Liver (tissue), 8 donors: ENCODE measurements at regions not wholly inside any gene's neighbourhood (a gene's known extent, or its start where the extent isn't known, plus 50 kb on each side); places are given as distances from the start of the nearest gene placed in this dataset.
"Not testable (repeated sequence)": the region's sequence is repeated elsewhere in the genome, so short reads cannot be mapped to it uniquely, and the experiment has no call there.

Experiments
- DNase-seq: peaks from one replicate; pipeline ENCODE4 v3.0.0-alpha.2; 2017; ENCODE audit warnings: low spot score
- H3K27ac ChIP-seq, 2 donors: one replicate each; pipeline ENCODE4 v1.7.0; 2013; ENCODE audit warnings: inconsistent platforms in 2 of 2, low read length in 2 of 2, control low read depth in 1 of 2, low read depth in 1 of 2, mild to moderate bottlenecking in 1 of 2
- H3K27me3 ChIP-seq, 4 donors: one replicate each; pipeline versions ENCODE4 v1.6.1 to v1.7.0; 2013; ENCODE audit warnings: low read length in 3 of 4, inconsistent platforms in 1 of 4, mild to moderate bottlenecking in 1 of 4, moderate library complexity in 1 of 4; ENCODE audit not compliant: control insufficient read depth in 4 of 4, insufficient read depth in 4 of 4
- H3K36me3 ChIP-seq, 4 donors: one replicate each; pipeline versions ENCODE4 v1.6.1 to v1.7.0; 2013; ENCODE audit warnings: low read length in 3 of 4, mild to moderate bottlenecking in 3 of 4, low read depth in 1 of 4, moderate library complexity in 1 of 4; ENCODE audit not compliant: control insufficient read depth in 4 of 4, insufficient read depth in 3 of 4
- H3K4me1 ChIP-seq, 4 donors: one replicate each; pipeline versions ENCODE4 v1.6.1 to v1.7.0; 2013; ENCODE audit warnings: low read length in 3 of 4, mild to moderate bottlenecking in 3 of 4, moderate library complexity in 1 of 4; ENCODE audit not compliant: control insufficient read depth in 4 of 4, insufficient read depth in 4 of 4
- H3K4me3 ChIP-seq, 3 donors: one replicate each; pipeline versions ENCODE4 v1.6.1 to v1.7.0; 2013; ENCODE audit warnings: low read length in 3 of 3, control low read depth in 1 of 3, low read depth in 1 of 3, mild to moderate bottlenecking in 1 of 3
- H3K9ac ChIP-seq, 2 donors: one replicate each; pipeline ENCODE4 v1.7.0; 2013; ENCODE audit warnings: low read length in 2 of 2, mild to moderate bottlenecking in 2 of 2, moderate library complexity in 2 of 2, control low read depth in 1 of 2, low read depth in 1 of 2
- H3K9me3 ChIP-seq, 4 donors: one replicate each; pipeline versions ENCODE4 v1.6.1 to v1.7.0; 2013; ENCODE audit warnings: low read length in 3 of 4; ENCODE audit not compliant: control insufficient read depth in 4 of 4
- EGR1 ChIP-seq, 2 donors: IDR thresholded peaks; 2 replicates each; pipeline ENCODE4 v1.6.1; 2016 to 2018; ENCODE audit warnings: antibody characterized with exemption in 2 of 2, low read depth in 2 of 2
- FOXA1 ChIP-seq: IDR thresholded peaks from 2 replicates; pipeline ENCODE4 v1.6.1; 2016; ENCODE audit warnings: antibody characterized with exemption
- FOXA2 ChIP-seq: IDR thresholded peaks from 2 replicates; pipeline ENCODE4 v1.6.1; 2016; ENCODE audit warnings: antibody characterized with exemption
- HNF4A ChIP-seq, 2 donors: conservative IDR thresholded peaks; 2 replicates each; pipeline ENCODE4 v1.6.1; 2016; ENCODE audit warnings: antibody characterized with exemption in 2 of 2, mild to moderate bottlenecking in 2 of 2
- HNF4G ChIP-seq: IDR thresholded peaks from 2 replicates; pipeline ENCODE4 v1.6.1; 2016; ENCODE audit warnings: antibody characterized with exemption
- NR2F2 ChIP-seq: IDR thresholded peaks from 2 replicates; pipeline ENCODE4 v1.6.1; 2016; ENCODE audit warnings: antibody characterized with exemption
- RAD21 ChIP-seq, 2 donors: IDR thresholded peaks; 2 replicates each; pipeline ENCODE4 v1.6.1; 2016; ENCODE audit warnings: antibody characterized with exemption in 2 of 2, mild to moderate bottlenecking in 2 of 2
- RXRA ChIP-seq, 2 donors: IDR thresholded peaks; 2 replicates each; pipeline ENCODE4 v1.6.1; 2017 to 2018; ENCODE audit warnings: antibody characterized with exemption in 2 of 2, mild to moderate bottlenecking in 1 of 2
- SP1 ChIP-seq: IDR thresholded peaks from 2 replicates; pipeline ENCODE4 v1.6.1; 2018; ENCODE audit warnings: antibody characterized with exemption, mild to moderate bottlenecking
- TAF1 ChIP-seq: conservative IDR thresholded peaks from 2 replicates; pipeline ENCODE4 v1.6.1; 2016; ENCODE audit warnings: antibody characterized with exemption, mild to moderate bottlenecking
- YY1 ChIP-seq: IDR thresholded peaks from 2 replicates; pipeline ENCODE4 v1.6.1; 2016; ENCODE audit warnings: antibody characterized with exemption, mild to moderate bottlenecking
- WGBS: extraction: QIAGEN DNeasy Blood & Tissue Kit; methylation state at CpG from one replicate; pipeline ENCODE4 v1.1.7; 2013; 5-methylcytosine and 5-hydroxymethylcytosine counted together
- TF ChIP-seq, protein P1 (sequence below): IDR thresholded peaks from 2 replicates; pipeline ENCODE4 v1.6.1; 2016; ENCODE audit warnings: antibody characterized with exemption
- TF ChIP-seq, protein P2 (sequence below): fragments of 150-350 bp; IDR thresholded peaks from 2 replicates; pipeline ENCODE4 v1.5.1; 2017; ENCODE audit warnings: improper control_type of control experiment, low read depth, low read length; ENCODE audit not compliant: missing input control
- TF ChIP-seq, protein P3 (sequence below): IDR thresholded peaks from 2 replicates; pipeline ENCODE4 v1.6.1; 2016; ENCODE audit warnings: antibody characterized with exemption
- TF ChIP-seq, protein P4 (sequence below): IDR thresholded peaks from 2 replicates; pipeline ENCODE4 v1.6.1; 2016; ENCODE audit warnings: antibody characterized with exemption, mild to moderate bottlenecking
- donor health status: healthy.
- donor health status: healthy.
- donor health status: healthy.
- donor health status: healthy.
- donor health status: healthy.

DNA sequence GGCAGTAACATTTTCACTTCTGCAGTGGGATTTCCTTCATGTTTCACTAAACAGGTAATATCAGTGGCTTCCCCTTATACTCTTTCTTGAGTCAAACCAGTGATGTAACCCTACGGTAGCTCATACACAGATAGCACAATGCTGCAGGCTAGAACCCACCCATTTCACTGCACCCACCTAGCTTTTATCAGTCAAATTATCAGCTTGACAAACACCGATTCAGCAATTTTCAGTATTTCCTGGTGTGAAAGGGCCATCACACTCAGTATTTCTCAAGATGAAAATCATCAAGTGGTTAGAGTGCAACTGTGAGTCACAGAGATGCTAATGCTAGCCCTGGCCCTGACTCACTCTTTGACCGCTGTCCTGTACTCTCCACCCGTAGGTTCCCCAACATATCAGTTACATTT lies 242.3 kb upstream of the PTGER4 start:
- H3K27ac ChIP-seq, result no peak overlapping the region

DNA sequence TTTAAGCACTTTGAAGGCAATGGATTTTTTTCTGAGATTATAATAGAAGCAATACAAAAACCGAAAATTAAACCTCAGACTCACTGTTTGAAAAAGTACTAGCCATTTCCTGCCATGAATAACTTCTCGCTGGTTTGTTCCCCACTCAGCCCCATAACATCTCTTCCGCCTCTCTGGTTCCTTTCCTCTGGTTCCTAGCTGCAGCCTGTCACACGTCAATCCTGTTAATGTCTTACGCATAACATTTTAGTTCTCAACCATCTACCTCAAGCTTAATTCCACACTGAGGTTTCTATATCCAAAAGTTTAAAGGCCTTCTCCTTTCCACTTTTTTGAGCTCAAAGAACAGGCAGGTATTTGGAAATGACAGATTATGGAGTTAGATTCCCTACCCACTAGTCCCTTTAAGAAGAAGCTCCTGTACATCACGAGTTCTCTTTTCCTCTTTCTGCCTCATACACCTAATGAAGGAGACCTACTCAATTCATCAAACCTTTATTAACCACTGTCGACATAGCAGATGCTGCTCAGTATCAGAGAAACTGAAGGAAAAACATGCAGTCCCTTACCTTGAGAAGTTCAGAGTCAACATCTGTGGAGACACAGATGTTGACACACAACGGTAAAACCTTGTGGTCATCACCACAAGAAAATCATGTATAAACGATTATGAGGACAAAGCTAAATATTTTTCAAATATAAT lies 243.0 kb upstream of the PTGER4 start:
- WGBS, result 70% methylated on average over 9 of the region's 9 CpGs
- Histone ChIP-seq H3K9me3 (no peaks in the 10 kb centered on the region), H3K4me3 (no peak overlapping the region), H3K27ac (no peak overlapping the region), H3K9ac (no peak overlapping the region), H3K4me1 (no peaks in the 10 kb centered on the region), H3K27me3 (no peaks in the 10 kb centered on the region), H3K36me3 (no peaks in the 10 kb centered on the region)
- TF ChIP-seq, protein P1, sequence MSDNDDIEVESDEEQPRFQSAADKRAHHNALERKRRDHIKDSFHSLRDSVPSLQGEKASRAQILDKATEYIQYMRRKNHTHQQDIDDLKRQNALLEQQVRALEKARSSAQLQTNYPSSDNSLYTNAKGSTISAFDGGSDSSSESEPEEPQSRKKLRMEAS, result no peak
- no peak for TF ChIP-seq RAD21 (IDR thresholded peaks at IDR 0.05)
- TF ChIP-seq, protein P2, sequence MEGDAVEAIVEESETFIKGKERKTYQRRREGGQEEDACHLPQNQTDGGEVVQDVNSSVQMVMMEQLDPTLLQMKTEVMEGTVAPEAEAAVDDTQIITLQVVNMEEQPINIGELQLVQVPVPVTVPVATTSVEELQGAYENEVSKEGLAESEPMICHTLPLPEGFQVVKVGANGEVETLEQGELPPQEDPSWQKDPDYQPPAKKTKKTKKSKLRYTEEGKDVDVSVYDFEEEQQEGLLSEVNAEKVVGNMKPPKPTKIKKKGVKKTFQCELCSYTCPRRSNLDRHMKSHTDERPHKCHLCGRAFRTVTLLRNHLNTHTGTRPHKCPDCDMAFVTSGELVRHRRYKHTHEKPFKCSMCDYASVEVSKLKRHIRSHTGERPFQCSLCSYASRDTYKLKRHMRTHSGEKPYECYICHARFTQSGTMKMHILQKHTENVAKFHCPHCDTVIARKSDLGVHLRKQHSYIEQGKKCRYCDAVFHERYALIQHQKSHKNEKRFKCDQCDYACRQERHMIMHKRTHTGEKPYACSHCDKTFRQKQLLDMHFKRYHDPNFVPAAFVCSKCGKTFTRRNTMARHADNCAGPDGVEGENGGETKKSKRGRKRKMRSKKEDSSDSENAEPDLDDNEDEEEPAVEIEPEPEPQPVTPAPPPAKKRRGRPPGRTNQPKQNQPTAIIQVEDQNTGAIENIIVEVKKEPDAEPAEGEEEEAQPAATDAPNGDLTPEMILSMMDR, result no peak
- no peak for TF ChIP-seq RXRA (IDR thresholded peaks at IDR 0.05)
- TF ChIP-seq FOXA1, result no peak
- no peak for TF ChIP-seq HNF4A (conservative IDR thresholded peaks at IDR 0.05)
- TF ChIP-seq SP1, result no peak
- TF ChIP-seq TAF1, result no peak
- TF ChIP-seq, protein P3, sequence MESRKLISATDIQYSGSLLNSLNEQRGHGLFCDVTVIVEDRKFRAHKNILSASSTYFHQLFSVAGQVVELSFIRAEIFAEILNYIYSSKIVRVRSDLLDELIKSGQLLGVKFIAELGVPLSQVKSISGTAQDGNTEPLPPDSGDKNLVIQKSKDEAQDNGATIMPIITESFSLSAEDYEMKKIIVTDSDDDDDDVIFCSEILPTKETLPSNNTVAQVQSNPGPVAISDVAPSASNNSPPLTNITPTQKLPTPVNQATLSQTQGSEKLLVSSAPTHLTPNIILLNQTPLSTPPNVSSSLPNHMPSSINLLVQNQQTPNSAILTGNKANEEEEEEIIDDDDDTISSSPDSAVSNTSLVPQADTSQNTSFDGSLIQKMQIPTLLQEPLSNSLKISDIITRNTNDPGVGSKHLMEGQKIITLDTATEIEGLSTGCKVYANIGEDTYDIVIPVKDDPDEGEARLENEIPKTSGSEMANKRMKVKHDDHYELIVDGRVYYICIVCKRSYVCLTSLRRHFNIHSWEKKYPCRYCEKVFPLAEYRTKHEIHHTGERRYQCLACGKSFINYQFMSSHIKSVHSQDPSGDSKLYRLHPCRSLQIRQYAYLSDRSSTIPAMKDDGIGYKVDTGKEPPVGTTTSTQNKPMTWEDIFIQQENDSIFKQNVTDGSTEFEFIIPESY, result no peak
- TF ChIP-seq, protein P4, sequence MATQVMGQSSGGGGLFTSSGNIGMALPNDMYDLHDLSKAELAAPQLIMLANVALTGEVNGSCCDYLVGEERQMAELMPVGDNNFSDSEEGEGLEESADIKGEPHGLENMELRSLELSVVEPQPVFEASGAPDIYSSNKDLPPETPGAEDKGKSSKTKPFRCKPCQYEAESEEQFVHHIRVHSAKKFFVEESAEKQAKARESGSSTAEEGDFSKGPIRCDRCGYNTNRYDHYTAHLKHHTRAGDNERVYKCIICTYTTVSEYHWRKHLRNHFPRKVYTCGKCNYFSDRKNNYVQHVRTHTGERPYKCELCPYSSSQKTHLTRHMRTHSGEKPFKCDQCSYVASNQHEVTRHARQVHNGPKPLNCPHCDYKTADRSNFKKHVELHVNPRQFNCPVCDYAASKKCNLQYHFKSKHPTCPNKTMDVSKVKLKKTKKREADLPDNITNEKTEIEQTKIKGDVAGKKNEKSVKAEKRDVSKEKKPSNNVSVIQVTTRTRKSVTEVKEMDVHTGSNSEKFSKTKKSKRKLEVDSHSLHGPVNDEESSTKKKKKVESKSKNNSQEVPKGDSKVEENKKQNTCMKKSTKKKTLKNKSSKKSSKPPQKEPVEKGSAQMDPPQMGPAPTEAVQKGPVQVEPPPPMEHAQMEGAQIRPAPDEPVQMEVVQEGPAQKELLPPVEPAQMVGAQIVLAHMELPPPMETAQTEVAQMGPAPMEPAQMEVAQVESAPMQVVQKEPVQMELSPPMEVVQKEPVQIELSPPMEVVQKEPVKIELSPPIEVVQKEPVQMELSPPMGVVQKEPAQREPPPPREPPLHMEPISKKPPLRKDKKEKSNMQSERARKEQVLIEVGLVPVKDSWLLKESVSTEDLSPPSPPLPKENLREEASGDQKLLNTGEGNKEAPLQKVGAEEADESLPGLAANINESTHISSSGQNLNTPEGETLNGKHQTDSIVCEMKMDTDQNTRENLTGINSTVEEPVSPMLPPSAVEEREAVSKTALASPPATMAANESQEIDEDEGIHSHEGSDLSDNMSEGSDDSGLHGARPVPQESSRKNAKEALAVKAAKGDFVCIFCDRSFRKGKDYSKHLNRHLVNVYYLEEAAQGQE, result no peak
- no peak for TF ChIP-seq NR2F2
- no peak for TF ChIP-seq YY1
- no peak for TF ChIP-seq EGR1 (IDR thresholded peaks at IDR 0.05; ENCODE audit: low read depth in 2 of 2)
- no peak for TF ChIP-seq FOXA2
- TF ChIP-seq HNF4G, result no peak
- DNase-seq, result no peak

More for the DNA sequence above, 242.3 kb upstream of the PTGER4 start:
- H3K9ac ChIP-seq, result no peak overlapping the region
- no peak overlapping the region for H3K4me3 ChIP-seq
- H3K4me1 ChIP-seq, result no peaks in the 10 kb centered on the region
- TF ChIP-seq HNF4G, result no peak
- TF ChIP-seq, protein P1, result no peak
- TF ChIP-seq SP1, result no peak
- H3K27me3 ChIP-seq, result no peaks in the 10 kb centered on the region
- WGBS, result 82% methylated on average over 4 of the region's 4 CpGs
- DNase-seq, result no peak
- no peaks in the 10 kb centered on the region for H3K9me3 ChIP-seq
- no peaks in the 10 kb centered on the region for H3K36me3 ChIP-seq

DNA sequence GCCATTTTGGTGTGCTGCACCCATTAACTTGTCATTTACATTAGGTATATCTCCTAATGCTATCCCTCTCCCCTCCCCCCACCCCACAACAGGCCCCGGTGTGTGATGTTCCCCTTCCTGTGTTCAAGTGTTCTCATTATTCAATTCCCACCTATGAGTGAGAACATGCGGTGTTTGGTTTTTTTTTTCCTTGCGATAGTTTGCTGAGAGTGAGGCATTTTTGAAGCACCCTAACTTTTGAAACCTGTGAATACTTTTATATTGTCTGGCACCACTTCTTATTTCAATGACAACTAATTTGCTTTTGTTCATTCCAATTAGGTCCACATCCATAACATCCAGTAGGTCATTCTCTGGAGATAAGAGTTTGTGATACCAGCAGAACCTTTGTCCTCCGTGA lies 244.0 kb upstream of the PTGER4 start:
- not testable (repeated sequence) for H3K4me1 ChIP-seq, H3K27me3 ChIP-seq, H3K4me3 ChIP-seq, H3K36me3 ChIP-seq, DNase-seq, H3K9me3 ChIP-seq, H3K9ac ChIP-seq, H3K27ac ChIP-seq
- WGBS, result 86% methylated on average over 4 of the region's 4 CpGs
